ENCODE measurements at regions not wholly inside any gene's neighbourhood (a gene's known extent, or its start where the extent isn't known, plus 50 kb on each side); places are given as distances from the start of the nearest gene placed in this dataset.
"Not testable (repeated sequence)": the region's sequence is repeated elsewhere in the genome, so short reads cannot be mapped to it uniquely, and the experiment has no call there.

- RAD21 ChIA-PET (ENCODE audit: low non-redundant PET in 1 of 2, low total read pairs in 2 of 2, uncharacterized antibody in 2 of 2, unreplicated experiment in 2 of 2), result no interaction called here
- ATAC-seq, result no peak
- Histone ChIP-seq H3K9me2 (ENCODE audit: insufficient read depth) (no peaks in the 10 kb centered on the region), H3K79me2 (ENCODE audit: insufficient read depth, low read length) (no peaks in the 10 kb centered on the region), H3K27ac (ENCODE audit: low read depth, low read length) (no peak overlapping the region), H3K4me3 (replicated peaks in 1 of 2; ENCODE audit: low read depth in 1 of 2, low read length in 2 of 2) (no peak overlapping the region), H3K4me2 (ENCODE audit: low read length) (no peak overlapping the region), H3K9ac (ENCODE audit: low read length) (no peak overlapping the region), H3K36me3 (ENCODE audit: control insufficient read depth in 1 of 2, insufficient read depth in 2 of 2, low read length in 2 of 2) (no peaks in the 10 kb centered on the region), H4K20me1 (ENCODE audit: insufficient read depth) (no peaks in the 10 kb centered on the region), H3K4me1 (ENCODE audit: control insufficient read depth in 1 of 2, insufficient read depth in 2 of 2, low read length in 2 of 2) (no peaks in the 10 kb centered on the region), H3K9me3 (ENCODE audit: control insufficient read depth in 1 of 2, insufficient read depth in 1 of 2, low read depth in 1 of 2, low read length in 2 of 2) (no peaks in the 10 kb centered on the region), H2AFZ (ENCODE audit: low read depth, low read length, poor library complexity, severe bottlenecking) (no peak overlapping the region), H3K27me3 (ENCODE audit: insufficient read depth, low read length) (no peaks in the 10 kb centered on the region)
- POLR2A ChIA-PET, result no interaction called here
- DNase-seq (ENCODE audit: low read depth, low spot score), result no peak
- CTCF ChIA-PET, result no interaction called here
- BruUV-seq (replicated peaks), result no TSS peak
- intact Hi-C loops (cut with micrococcal nuclease), result no loop called here
- no peak for TF ChIP-seq CBX3 (IDR thresholded peaks at IDR 0.05; ENCODE audit: low read depth)
- no peak for TF ChIP-seq ZBTB33 (IDR thresholded peaks at IDR 0.05; ENCODE audit: extremely low read depth, insufficient replicate concordance, low read length)
- TF ChIP-seq REST (IDR thresholded peaks at IDR 0.05; ENCODE audit: low read depth), result no peak
- TF ChIP-seq RAD21 (IDR thresholded peaks at IDR 0.05; ENCODE audit: low read depth), result no peak
Measured at GRCh38 chr11:106524436-106524835, 447.0 kb downstream of the AASDHPPT start.

- H4K20me1 ChIP-seq (ENCODE audit: insufficient read depth); H3K27me3 ChIP-seq (ENCODE audit: insufficient read depth, low read length); POLR2A ChIA-PET; CTCF ChIA-PET; BruUV-seq (replicated peaks); DNase-seq (ENCODE audit: low read depth, low spot score); H3K4me3 ChIP-seq (replicated peaks in 1 of 2; ENCODE audit: low read depth in 1 of 2, low read length in 2 of 2); H3K9me2 ChIP-seq (ENCODE audit: insufficient read depth); H3K4me2 ChIP-seq (ENCODE audit: low read length); RAD21 ChIA-PET (ENCODE audit: low non-redundant PET in 1 of 2, low total read pairs in 2 of 2, uncharacterized antibody in 2 of 2, unreplicated experiment in 2 of 2); H3K9me3 ChIP-seq (ENCODE audit: control insufficient read depth in 1 of 2, insufficient read depth in 1 of 2, low read depth in 1 of 2, low read length in 2 of 2); H2AFZ ChIP-seq (ENCODE audit: low read depth, low read length, poor library complexity, severe bottlenecking); H3K9ac ChIP-seq (ENCODE audit: low read length); H3K4me1 ChIP-seq (ENCODE audit: control insufficient read depth in 1 of 2, insufficient read depth in 2 of 2, low read length in 2 of 2); H3K79me2 ChIP-seq (ENCODE audit: insufficient read depth, low read length); ATAC-seq; intact Hi-C loops (cut with micrococcal nuclease); H3K36me3 ChIP-seq (ENCODE audit: control insufficient read depth in 1 of 2, insufficient read depth in 2 of 2, low read length in 2 of 2); H3K27ac ChIP-seq (ENCODE audit: low read depth, low read length): not testable (repeated sequence)
Measured at GRCh38 chr11:106531648-106532047, 454.2 kb downstream of the AASDHPPT start.
